GM06990 (cell line): ENCODE measurements at regions not wholly inside any gene's neighbourhood (a gene's known extent, or its start where the extent isn't known, plus 50 kb on each side); places are given as distances from the start of the nearest gene placed in this dataset.
"Not testable (repeated sequence)": the region's sequence is repeated elsewhere in the genome, so short reads cannot be mapped to it uniquely, and the experiment has no call there.

Experiments
- DNase-seq: peaks from one replicate; pipeline ENCODE4 v3.0.0-alpha.2; 2011; ENCODE audit not compliant: insufficient read length; ENCODE audit errors: extremely low read depth
- H3K27me3 ChIP-seq: replicated peaks from 2 replicates; pipeline ENCODE4 v1.6.0; 2011; ENCODE audit warnings: low read length; ENCODE audit not compliant: control insufficient read depth, insufficient read depth
- H3K36me3 ChIP-seq: 2 replicates; pipeline ENCODE4 v1.5.1; 2011; ENCODE audit warnings: low read length; ENCODE audit not compliant: control insufficient read depth, insufficient read depth
- H3K4me3 ChIP-seq: replicated peaks from 2 replicates; pipeline ENCODE4 v1.5.1; 2011; ENCODE audit warnings: low read depth, mild to moderate bottlenecking, control low read depth, low read length
- TF ChIP-seq, protein P1 (sequence below): IDR thresholded peaks from 2 replicates; pipeline ENCODE4 v1.5.1; 2011; ENCODE audit warnings: low read length, control low read depth, mild to moderate bottlenecking, inconsistent platforms; ENCODE audit not compliant: insufficient read depth, poor library complexity, severe bottlenecking

DNA sequence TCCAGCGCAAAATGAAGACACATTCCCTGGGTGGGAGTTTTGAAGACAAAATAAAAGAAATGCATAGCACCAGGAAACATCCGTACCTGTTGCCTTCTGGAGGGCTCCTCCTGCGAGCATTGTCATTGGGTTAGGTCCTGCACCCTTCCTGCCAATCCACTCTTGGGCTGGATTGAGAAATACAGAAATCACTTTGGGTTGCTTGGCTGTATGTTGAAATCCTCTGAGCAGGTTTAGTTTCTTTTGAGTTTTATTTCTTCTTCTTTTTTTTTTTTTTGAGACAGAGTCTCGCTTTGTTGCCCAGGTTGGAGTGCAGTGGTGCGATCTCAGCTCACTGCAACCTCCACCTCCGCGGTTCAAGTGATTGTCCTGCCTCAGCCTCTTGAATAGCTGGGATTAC is 67.6 kb downstream of the ARF6 start:
- DNase-seq, result no peak
- no peaks in the 10 kb centered on the region for H3K27me3 ChIP-seq
- TF ChIP-seq, protein P1, sequence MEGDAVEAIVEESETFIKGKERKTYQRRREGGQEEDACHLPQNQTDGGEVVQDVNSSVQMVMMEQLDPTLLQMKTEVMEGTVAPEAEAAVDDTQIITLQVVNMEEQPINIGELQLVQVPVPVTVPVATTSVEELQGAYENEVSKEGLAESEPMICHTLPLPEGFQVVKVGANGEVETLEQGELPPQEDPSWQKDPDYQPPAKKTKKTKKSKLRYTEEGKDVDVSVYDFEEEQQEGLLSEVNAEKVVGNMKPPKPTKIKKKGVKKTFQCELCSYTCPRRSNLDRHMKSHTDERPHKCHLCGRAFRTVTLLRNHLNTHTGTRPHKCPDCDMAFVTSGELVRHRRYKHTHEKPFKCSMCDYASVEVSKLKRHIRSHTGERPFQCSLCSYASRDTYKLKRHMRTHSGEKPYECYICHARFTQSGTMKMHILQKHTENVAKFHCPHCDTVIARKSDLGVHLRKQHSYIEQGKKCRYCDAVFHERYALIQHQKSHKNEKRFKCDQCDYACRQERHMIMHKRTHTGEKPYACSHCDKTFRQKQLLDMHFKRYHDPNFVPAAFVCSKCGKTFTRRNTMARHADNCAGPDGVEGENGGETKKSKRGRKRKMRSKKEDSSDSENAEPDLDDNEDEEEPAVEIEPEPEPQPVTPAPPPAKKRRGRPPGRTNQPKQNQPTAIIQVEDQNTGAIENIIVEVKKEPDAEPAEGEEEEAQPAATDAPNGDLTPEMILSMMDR, result no peak
- no peak overlapping the region for H3K4me3 ChIP-seq
- no peaks in the 10 kb centered on the region for H3K36me3 ChIP-seq

DNA sequence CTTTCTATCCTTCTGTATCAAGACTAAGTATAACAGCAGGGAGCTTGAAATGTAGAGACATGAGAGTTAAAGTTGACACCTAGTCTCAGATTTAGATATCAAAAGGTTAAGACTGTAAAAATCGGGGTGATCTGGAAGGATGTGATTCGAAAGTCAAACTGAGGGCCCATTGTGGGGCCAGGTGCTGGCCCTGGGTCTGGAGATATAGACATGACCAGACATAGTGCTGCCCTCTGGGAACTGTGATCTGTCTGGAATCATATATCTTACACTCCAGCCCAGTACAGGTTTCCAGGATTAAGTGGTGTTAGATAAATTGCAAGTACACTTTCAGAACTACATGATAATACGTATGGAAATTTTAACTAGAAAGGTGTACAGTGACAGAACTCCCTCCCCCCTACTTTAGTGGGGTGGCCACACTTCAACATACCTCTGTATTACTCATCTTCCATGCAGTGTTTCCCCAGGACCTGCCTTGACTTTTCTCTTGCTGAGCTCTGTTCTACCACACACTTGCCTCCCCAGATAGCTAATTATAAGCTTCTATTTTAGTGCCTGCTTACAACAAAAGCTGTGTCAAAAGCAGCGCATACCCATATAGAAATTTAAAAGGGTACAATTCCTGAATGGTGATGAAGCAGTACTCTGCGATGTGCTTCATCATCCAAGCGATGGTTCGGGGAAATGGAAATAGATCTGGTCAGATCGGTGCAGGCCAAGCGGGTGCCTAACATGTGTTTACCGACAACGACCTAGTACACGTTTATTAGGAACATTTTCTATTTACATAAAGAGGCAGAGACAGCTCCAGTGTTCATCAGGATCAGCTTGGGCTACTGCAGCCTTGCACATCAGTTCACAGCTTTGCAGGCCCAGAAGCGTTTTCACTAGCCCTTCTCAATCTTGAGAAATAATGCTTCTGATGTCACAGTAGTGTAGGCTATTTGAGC is 68.7 kb downstream of the ARF6 start:
- Histone ChIP-seq H3K4me3 (no peak overlapping the region), H3K36me3 (no peaks in the 10 kb centered on the region), H3K27me3 (no peaks in the 10 kb centered on the region)
- TF ChIP-seq, protein P1, result no peak
- no peak for DNase-seq

DNA sequence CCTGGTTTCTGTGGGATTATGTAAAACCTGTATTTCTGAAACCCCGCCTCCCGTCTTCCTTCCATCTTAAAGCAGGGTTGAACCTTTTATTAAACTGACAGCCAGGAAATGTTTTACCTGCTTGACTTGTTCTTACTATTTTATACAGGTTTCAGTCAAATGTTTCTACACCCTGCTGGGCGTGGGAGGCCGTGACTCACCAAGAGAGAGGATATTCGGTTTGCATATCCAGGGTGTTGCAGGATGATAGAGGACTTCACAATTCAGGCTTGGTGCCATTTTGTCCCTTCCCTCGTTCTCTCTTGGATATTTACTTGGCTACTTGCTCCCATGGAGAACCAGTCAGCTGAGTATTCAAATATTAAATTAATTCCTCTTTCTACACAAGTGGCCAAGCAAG is 69.7 kb downstream of the ARF6 start:
- H3K4me3 ChIP-seq, result no peak overlapping the region
- no peak for DNase-seq
- TF ChIP-seq, protein P1, result no peak
- H3K27me3 ChIP-seq, result no peaks in the 10 kb centered on the region
- no peaks in the 10 kb centered on the region for H3K36me3 ChIP-seq

DNA sequence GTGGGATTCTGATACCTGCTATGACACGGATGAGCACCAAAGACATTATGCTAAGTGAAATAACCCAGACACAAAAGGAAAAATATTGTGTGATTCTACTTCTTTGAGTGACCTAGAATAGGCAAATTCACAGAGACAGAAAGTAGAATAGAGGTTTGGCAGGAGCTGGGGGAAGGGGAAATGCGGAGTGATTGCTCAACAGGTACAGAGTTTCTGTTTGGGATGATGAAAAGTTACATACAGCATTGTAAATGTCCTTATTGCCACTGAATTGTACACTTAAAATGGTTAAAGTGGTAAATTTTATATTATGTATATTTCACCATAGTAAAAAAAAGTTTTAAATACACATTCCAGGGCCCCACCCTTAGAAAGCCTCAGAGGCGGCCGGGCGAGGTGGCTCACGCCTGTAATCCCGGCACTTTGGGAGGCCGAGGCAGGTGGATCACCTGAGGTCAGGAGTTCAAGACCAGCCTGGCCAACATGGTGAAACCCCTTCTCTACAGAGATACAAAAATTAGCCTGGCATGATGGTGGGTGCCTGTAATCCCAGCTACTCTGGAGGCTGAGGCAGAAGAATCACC is 72.3 kb downstream of the ARF6 start:
- not testable (repeated sequence) for DNase-seq, H3K36me3 ChIP-seq, H3K4me3 ChIP-seq, H3K27me3 ChIP-seq

DNA sequence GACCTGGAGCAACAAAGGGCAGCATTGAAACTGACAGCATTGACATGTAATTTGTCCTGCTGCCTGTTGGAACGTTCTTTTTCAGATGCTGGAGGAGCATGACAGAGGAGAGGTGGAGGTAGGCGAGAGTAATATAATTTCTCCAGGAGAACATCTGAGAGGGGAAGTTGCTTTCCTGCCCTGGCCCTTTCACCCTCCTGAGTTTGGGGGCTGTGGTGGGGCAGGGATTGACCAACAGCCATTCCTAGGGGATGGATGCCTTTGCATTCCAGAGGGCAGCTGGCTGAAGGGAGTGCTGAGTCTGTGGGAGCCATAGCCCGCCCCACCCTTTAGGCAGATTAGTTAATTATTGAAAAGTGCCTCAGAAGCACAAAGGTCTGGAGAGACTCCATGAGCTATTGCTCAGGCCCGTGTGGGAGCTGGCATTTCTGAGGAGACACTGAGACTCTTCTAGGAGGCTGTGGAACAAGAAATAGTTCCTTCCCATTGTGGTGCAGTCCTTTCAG is 73.5 kb downstream of the ARF6 start:
- no peak for DNase-seq
- H3K27me3 ChIP-seq, result no peaks in the 10 kb centered on the region
- TF ChIP-seq, protein P1, result no peak
- no peaks in the 10 kb centered on the region for H3K36me3 ChIP-seq
- no peak overlapping the region for H3K4me3 ChIP-seq

DNA sequence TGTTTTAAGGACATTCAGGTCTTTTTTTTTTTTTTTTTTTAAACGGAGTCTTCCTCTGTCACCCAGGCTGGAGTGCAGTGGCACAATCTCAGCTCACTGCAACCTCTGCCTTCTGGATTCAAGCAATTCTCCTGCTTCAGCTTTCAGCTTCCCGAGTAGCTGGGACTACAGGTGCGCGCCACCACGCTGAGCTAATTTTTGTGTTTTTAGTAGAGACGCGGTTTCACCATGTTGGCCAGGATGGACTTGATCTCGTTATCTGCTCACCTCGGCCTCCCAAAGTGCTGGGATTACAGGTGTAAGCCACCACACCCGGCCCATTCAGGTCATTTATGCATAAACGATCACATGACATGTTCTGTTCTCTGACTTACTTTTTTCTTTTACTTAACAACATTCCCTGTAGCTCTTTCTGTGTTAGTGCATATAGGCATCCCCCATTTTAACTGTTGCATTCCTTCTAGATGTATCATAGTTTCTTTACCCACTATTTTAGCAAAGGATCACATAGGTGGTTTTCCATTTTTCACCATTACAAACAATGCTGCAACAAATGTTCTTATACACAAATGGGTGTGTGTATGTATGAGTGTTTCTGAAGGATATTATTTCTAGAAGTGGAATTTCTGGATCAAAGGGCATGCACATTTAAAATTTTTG is 74.2 kb downstream of the ARF6 start:
- no peak for DNase-seq
- no peaks in the 10 kb centered on the region for H3K27me3 ChIP-seq
- no peaks in the 10 kb centered on the region for H3K36me3 ChIP-seq
- no peak overlapping the region for H3K4me3 ChIP-seq
- TF ChIP-seq, protein P1, result no peak
